ENCODE measurements at regions not wholly inside any gene's neighbourhood (a gene's known extent, or its start where the extent isn't known, plus 50 kb on each side); places are given as distances from the start of the nearest gene placed in this dataset. TPM values are rescaled to one million over a fixed set of nuclear protein-coding genes. Genes with fewer than 3 reads are reported as not detected.

DNA sequence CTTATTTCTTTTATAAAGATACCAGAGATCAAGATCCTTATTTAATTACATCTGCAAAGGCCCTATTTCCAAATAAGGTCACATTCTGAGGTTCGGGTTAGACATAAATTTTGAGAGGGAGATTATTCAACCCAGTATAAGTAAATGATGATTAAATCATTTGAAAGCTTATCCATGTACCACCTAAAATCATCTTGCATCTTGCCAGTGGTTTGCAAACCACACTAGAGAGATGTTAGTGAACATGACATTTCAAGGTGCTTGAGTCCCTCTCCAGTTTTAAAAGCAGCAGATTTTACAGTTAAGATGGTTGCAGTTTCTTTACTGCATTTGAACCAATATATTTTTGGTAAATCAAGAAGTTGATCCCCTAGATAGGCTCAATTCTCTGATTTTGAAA, 49.9 kb upstream of the TMPO start:
- intact Hi-C loops (cut with micrococcal nuclease; ENCODE audit: unreplicated experiment), result no loop called here
- BruUV-seq (replicated peaks), result no TSS peak
- TF ChIP-seq, protein P1, sequence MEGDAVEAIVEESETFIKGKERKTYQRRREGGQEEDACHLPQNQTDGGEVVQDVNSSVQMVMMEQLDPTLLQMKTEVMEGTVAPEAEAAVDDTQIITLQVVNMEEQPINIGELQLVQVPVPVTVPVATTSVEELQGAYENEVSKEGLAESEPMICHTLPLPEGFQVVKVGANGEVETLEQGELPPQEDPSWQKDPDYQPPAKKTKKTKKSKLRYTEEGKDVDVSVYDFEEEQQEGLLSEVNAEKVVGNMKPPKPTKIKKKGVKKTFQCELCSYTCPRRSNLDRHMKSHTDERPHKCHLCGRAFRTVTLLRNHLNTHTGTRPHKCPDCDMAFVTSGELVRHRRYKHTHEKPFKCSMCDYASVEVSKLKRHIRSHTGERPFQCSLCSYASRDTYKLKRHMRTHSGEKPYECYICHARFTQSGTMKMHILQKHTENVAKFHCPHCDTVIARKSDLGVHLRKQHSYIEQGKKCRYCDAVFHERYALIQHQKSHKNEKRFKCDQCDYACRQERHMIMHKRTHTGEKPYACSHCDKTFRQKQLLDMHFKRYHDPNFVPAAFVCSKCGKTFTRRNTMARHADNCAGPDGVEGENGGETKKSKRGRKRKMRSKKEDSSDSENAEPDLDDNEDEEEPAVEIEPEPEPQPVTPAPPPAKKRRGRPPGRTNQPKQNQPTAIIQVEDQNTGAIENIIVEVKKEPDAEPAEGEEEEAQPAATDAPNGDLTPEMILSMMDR (IDR thresholded peaks at IDR 0.05; ENCODE audit: unreplicated experiment), result no peak
- H3K36me3 Mint-ChIP-seq (ENCODE audit: insufficient read depth, unreplicated experiment), result no peaks in the 10 kb centered on the region
- no peaks in the 10 kb centered on the region for H3K9me3 Mint-ChIP-seq (ENCODE audit: low read depth, unreplicated experiment)
- no peaks in the 10 kb centered on the region for H3K4me1 Mint-ChIP-seq (ENCODE audit: low read depth, unreplicated experiment)
- no peak overlapping the region for H3K4me3 Mint-ChIP-seq (ENCODE audit: low read depth, unreplicated experiment)
- no peak overlapping the region for H3K27ac Mint-ChIP-seq (ENCODE audit: unreplicated experiment)
- DNase-seq, result no peak
- CTCF ChIA-PET, result interaction anchor here (0.6 to 0.7 kb wide), 2 partner anchors 67 to 471 kb away, joined by 4 read pairs; no protein-coding TSS in a partner anchor
- no peaks in the 10 kb centered on the region for H3K27me3 Mint-ChIP-seq (ENCODE audit: unreplicated experiment)

Small RNAs in the stretch of these regions (microRNA-seq; reads per million reads assigned to microRNA genes)
- gene MIR4303 (not detected), gene MIR4495 (not detected)
